Stomach (tissue), 4 donors: ENCODE measurements at regions not wholly inside any gene's neighbourhood (a gene's known extent, or its start where the extent isn't known, plus 50 kb on each side); places are given as distances from the start of the nearest gene placed in this dataset.

ENCODE experiments used
- CTCF ChIP-seq, 7 experiments: fragments of 450-650 bp in 4 of 7; fragments of 200-600 bp in 3 of 7; sonication (generic) in 3 of 7; IDR thresholded peaks; one replicate each; pipeline ENCODE4 v1.5.1; 2016 to 2019; ENCODE audit warnings: antibody characterized with exemption in 7 of 7, control low read depth in 2 of 7, mild to moderate bottlenecking in 1 of 7
- POLR2A ChIP-seq, 4 donors: fragments of 450-650 bp; IDR thresholded peaks; one replicate each; pipeline ENCODE4 v1.6.1; 2016; ENCODE audit warnings: antibody characterized with exemption in 4 of 4, control low read depth in 2 of 4, mild to moderate bottlenecking in 1 of 4, moderate library complexity in 1 of 4

GRCh38 chr10:124321433-124322089 is 97.2 kb downstream of the OAT start:
- TF ChIP-seq POLR2A (IDR thresholded peaks at IDR 0.05) = no peak
- no peak for TF ChIP-seq CTCF (IDR thresholded peaks at IDR 0.05)
